HFF-Myc (cell line): ENCODE measurements at regions not wholly inside any gene's neighbourhood (a gene's known extent, or its start where the extent isn't known, plus 50 kb on each side); places are given as distances from the start of the nearest gene placed in this dataset.

Source experiments
- DNase-seq: peaks from one replicate; pipeline ENCODE4 v3.0.0-alpha.2; 2011; ENCODE audit warnings: low read depth; ENCODE audit errors: extremely low read depth
- H3K4me3 ChIP-seq: replicated peaks from 2 replicates; pipeline ENCODE4 v1.5.1; 2011; ENCODE audit warnings: low read depth, mild to moderate bottlenecking, control low read depth, low read length
- CTCF ChIP-seq: IDR thresholded peaks from 2 replicates; pipeline ENCODE4 v1.5.1; 2012; ENCODE audit warnings: mild to moderate bottlenecking, low read depth, low read length, control low read depth; ENCODE audit errors: missing control alignments

GRCh38 chrX:723781-724180, 93.2 kb downstream of the SHOX start:
- H3K4me3 ChIP-seq: no peak overlapping the region
- no peak for TF ChIP-seq CTCF
- no peak for DNase-seq

- DNase-seq: no peak
- TF ChIP-seq CTCF: no peak
- no peak overlapping the region for H3K4me3 ChIP-seq
These were observed 90.8 kb downstream of the SHOX start for GRCh38 chrX:721354-721753.

GRCh38 chrX:720825-721224, 90.2 kb downstream of the SHOX start:
- no peak overlapping the region for H3K4me3 ChIP-seq
- DNase-seq: no peak
- TF ChIP-seq CTCF: no peak

- TF ChIP-seq CTCF: no peak
- no peak for DNase-seq
- H3K4me3 ChIP-seq: no peak overlapping the region
These were observed 89.7 kb downstream of the SHOX start for GRCh38 chrX:720250-720649.

GRCh38 chrX:716136-716535, 85.5 kb downstream of the SHOX start:
- TF ChIP-seq CTCF: no peak
- no peak overlapping the region for H3K4me3 ChIP-seq
- DNase-seq: no peak

GRCh38 chrX:714131-714530, 83.5 kb downstream of the SHOX start:
- no peak for DNase-seq
- no peak for TF ChIP-seq CTCF

More at GRCh38 chrX:714131-714530, 83.5 kb downstream of the SHOX start:
- no peak overlapping the region for H3K4me3 ChIP-seq
